NOMO-1 (cell line): ENCODE measurements at regions not wholly inside any gene's neighbourhood (a gene's known extent, or its start where the extent isn't known, plus 50 kb on each side); places are given as distances from the start of the nearest gene placed in this dataset.
"Not testable (repeated sequence)": the region's sequence is repeated elsewhere in the genome, so short reads cannot be mapped to it uniquely, and the experiment has no call there.

ENCODE experiments used
- DNase-seq, 2 experiments: peaks; one replicate each; lab custom pipeline; 2025; ENCODE audit not compliant: unreplicated experiment in 2 of 2; lab: John Stamatoyannopoulos, UW

DNA sequence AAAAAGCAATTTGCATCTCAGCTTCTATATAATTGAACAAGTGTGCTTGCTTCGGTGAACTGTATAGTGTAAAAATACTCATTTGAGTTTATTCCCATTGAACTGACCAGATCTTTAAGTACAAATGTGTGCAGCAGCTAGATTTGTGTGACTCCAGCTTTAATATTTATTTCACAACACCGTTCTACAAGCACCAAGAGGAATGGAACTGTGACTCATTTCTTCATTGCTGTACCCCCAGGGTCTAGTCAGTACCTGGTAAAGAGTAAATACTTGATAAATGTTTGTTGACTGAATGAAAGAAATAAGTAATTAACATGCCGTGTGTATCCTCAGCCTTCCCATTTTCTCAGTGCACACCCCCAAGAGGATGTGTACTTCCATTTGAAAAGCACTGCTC lies 464.8 kb downstream of the CBLN4 start:
- no peak for DNase-seq

DNA sequence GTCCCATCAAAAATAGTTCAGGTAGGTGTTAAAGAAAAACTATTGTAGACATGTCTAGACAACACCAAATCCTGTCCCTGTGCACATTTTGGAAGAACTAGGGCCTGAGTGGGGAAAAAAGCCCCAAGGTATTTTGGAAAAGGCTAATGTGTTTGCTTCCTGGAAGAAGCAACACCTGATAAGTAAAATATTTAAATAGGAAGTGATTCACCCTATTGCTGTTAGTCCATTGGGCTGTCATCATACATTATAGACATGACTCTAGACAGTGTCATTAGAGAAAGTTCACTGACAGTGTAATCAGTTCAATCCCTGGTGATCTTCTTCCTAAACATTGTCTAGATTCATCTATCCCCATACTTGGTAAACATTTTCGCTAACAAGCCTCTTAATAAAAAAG lies 465.3 kb downstream of the CBLN4 start:
- no peak for DNase-seq

DNA sequence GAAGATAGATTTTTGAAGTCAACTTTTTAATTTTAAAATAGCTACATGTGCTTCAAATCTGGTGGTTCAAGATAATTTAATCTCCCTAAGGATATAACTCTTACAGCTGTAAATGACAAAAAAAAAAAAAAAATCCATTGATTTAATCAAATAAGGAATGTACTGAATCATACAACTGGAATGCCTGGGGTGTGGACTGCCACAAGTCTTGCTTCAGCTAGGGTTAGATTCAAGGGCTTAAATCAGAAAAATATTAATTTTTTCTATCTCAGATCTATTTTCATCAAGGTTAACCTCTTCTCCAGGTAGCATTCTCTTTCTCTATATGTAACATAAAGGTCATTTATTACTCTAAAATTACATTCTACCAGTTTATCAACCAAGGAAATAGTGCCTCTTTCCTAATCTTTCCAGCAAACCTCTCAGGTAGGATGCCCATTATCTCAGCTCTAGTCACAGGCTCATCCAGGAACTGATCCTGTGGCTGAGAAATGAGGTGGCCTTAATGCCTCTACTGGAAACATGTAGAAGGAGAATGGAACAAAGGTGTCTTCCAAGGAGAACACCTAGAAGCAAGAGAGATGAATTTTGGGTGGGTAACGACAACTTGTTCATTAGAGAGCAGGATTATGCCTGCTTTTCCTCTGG lies 466.9 kb downstream of the CBLN4 start:
- no peak for DNase-seq

DNA sequence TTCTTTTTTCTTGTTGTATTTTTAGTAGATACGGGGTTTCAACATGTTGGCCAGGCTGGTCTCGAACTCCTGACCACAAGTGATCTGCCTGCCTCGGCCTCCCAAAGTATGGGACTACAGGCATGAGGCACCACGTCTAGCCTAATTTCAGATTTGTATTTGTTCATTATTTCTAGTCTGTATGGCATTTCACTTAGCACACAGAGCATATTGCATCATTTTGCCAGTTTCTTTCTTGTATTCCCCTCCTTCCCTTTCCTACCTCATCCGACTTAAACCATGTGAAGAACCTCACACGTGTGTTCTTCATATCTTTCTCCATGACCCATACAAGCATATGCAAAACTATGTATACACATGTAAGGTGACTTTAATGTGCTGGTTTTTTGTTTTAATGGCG lies 470.0 kb downstream of the CBLN4 start:
- no peak for DNase-seq

DNA sequence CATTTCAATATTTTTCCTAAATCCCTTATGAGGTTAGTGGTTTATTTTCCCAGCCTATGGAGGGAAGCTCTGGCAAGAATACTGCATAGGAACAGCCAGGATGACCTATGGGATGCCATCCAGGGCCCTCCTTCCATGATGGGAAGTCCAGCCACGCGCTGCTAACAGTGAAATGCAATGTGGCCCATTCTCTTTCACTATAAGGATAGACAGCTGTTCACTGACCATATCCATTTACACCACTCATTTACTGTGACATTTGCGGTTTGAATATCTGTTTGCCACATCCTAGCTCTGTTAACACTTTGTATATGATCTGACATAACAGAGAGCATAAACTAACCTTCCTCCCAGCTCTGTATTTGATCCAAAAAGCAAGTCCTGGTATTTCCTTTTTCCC lies 471.7 kb downstream of the CBLN4 start:
- no peak for DNase-seq

DNA sequence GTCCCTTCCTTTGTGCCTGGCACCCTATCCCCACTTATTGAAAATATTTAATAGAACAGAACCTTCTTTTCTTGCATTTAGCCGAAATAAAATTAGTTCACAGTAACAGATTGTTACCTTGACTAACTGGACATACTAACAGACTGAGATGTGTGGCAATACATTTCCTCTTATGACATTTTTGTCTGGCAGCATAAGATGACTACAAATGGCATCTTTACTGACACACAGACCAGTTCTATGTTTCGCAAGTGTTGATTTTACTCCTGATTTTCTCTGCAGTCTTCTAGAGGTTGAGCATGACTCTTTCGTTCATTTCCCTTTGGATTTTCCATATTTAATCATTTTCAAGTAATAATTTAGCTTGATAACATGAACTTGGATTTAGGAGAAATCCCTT lies 474.6 kb downstream of the CBLN4 start:
- DNase-seq, result no peak

DNA sequence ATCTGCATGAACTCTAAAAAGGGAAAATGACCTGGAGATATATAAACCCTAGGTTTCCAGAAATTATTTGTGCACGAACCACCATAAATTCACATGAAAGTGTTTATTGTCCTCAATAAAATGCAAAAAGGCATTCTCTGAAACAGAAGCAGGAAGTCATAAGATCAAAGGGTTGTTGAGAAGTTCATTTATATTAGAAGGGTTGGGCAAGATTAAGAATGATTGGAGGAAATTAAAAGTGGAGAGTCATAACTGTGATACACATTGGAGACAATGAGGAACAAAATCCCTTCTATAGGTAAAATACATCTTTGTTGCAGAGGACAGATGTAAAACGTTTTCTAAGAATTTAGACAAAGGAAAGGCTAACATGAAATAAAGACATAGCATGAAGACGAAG lies 476.8 kb downstream of the CBLN4 start:
- no peak for DNase-seq

DNA sequence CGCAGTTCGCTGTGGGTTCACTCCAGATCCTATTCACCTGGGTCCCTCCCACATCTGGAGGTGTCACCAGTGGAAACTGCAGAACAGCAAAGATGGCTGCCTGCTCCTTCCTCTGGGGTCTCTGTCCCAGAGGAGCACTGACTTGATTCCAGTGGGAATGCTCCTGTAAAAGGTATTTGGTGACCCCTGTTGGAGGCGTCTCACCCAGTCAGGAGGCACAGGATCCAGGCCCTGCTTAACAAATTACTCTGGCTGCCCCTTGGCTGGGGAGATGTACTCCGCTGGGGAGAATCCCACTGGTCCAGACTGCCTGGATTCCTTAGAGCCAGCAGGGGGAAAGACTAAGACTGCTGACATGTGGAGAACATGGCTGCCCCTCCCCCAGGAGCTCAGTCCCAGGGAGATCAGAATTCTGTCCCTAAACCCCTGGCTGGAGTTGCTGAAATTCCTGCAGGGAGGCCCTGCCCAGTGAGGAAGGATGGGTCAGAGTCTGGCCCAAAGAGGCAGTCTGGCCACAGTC lies 483.0 kb downstream of the CBLN4 start:
- DNase-seq, result no peak

DNA sequence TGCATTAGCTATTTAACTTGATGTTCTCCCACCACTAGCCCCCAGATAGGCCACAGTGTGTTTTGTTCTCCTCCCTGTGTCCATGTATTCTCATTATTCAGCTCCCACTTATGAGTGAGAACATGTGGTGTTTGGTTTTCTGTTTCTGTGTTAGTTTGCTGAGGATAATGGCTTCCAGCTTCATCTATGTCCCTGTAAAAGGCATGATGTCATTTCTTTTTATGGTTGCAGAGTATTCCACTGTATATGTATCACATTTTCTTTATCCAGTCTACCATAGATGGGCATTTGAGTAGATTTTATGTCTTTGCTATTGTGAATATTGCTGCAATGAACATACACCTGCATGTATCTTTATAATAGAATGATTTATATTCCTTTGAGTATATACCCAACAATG lies 487.7 kb downstream of the CBLN4 start:
- not testable (repeated sequence) for DNase-seq

DNA sequence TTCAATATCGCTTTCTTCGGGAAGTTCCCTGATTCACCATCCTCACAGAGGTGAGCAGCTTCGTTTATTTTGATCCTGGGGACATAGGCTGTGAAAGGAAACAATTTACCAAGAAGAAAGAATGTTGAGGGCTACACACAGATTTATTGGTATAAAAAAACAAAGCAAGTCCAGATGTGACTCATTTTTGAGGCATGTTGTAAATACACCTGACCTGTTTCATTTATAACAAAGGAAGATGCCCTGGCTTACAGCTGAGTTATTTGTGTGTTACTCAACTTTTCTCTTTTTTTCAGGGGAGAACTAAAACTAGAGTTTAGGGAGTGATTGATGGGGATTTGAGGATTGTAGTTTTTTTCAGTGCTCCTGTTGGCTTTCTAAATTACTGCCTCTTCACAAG lies 489.5 kb downstream of the CBLN4 start:
- no peak for DNase-seq

DNA sequence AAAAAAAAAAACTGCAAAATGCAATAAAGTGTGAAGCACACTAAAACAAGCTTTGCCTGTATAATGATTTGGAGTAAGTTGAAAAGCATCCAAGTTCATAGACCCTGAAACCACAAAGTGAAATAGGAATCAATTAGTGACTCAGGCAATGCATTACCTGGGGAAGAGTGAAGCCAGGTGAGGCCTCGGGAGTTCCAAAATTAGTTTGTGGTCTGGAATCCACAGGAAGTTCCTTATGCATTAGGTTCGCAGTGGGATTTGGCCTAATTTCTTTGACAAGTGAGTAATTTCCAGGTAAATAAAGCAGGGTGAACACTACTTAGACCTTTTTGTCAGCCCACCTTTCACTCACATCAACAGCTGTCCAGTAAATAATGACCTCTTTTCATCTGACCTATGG lies 490.8 kb downstream of the CBLN4 start:
- DNase-seq, result no peak

DNA sequence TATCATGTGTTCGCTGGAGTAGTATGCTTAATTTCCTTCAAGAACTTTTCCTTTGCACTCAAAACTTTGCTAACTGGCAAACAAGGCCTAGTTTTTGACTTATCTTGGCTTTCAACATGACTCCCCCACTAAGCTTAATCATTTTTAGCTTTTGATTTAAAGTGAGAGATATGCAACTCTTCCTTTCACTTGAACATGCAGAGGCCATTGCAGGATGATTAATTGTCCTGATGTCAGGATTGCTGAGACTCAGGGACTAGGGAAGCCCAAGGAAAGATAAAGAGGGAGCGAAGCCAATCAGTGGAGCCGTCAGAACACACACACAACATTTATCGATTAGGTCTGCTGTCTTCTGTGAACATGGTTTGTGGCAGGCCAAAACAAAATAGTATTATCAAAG lies 491.4 kb downstream of the CBLN4 start:
- no peak for DNase-seq

DNA sequence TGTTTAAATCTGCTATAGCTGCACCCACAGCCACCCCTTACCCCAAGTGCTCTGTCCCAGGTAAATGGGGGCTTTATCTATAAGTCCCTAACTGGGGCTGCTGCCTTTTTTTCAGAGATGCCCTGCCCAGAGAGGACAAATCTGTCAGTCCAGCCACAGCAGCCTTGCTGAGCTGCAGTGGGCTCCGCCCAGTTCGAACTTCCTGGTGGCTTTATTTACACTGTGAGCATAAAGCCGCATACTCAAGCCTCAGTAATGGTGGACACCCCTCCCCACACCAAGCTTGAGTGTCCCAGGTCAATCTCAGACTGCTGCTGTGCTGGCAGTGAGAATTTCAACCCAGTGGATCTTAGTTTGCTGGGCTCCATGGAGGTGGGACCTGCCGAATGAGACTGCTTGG lies 505.2 kb downstream of the CBLN4 start:
- DNase-seq, result no peak

DNA sequence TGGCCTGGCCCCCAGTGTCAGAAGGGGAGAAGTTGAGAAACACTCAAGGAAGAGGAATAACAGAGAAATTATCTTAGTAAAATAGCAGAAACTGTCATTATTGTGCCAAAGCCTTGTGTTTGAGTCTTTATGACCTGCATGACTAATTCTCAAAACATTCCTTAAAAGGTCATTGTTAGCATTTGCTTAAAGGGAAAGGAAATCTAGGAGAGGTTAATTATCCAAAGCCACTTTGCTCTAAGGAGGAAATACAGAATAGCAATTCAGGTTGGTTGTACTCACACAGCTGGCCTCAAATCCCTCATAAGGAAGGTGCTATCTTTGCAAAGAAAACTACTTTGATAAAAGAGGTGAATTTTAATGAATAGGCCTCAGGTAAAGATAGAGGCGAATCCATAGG lies 516.7 kb downstream of the CBLN4 start:
- no peak for DNase-seq

DNA sequence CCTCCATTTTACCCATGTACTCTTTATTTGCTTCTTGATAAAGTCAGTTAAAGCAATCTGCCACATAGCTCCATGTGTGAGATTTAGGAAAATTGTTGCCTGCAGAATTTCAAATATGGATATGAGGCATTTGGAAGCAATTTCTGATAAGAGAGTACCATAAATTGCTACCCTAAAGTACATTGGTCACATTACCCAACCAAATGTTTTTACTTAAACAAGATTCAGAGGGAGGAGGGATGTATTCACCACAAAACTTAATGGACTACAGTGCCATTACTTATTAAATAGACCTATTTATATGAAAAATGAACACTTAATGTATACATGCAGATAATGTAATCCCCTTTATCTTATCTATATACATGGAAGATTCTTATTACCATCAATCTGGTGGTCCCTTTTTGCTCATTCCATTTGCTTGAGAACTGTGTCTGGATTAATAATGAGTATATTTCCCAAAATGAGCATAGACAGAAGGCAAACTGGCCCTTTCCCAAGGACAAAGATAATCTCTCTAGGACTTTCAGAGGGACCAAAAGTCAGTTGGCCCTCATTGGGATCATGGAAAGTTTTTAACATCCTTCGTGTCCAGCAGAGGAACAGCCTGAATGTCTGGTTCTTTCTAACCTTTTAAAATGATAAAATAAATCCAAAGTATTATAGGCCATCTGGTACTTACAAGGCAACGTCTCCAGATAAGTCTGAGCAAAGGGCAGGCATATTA lies 526.4 kb downstream of the CBLN4 start:
- no peak for DNase-seq

DNA sequence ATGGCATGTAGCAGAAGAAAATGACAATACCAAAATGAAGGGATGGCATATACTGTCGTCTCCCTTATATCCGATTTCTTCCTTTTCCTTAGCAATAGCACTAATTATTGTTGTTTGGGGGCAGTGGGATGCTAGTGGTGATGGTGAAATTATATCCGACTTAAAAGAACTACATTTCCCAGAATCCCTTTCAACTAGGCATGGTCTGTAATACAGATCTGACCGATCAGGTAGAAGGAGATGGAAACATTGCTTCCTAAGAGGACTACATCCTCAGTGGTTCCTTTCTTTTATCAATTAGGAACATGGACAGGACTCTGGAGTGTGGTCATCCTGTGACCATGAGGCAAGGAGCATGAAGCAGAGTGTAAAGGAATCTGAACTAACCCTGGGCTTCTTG lies 532.6 kb downstream of the CBLN4 start:
- no peak for DNase-seq

DNA sequence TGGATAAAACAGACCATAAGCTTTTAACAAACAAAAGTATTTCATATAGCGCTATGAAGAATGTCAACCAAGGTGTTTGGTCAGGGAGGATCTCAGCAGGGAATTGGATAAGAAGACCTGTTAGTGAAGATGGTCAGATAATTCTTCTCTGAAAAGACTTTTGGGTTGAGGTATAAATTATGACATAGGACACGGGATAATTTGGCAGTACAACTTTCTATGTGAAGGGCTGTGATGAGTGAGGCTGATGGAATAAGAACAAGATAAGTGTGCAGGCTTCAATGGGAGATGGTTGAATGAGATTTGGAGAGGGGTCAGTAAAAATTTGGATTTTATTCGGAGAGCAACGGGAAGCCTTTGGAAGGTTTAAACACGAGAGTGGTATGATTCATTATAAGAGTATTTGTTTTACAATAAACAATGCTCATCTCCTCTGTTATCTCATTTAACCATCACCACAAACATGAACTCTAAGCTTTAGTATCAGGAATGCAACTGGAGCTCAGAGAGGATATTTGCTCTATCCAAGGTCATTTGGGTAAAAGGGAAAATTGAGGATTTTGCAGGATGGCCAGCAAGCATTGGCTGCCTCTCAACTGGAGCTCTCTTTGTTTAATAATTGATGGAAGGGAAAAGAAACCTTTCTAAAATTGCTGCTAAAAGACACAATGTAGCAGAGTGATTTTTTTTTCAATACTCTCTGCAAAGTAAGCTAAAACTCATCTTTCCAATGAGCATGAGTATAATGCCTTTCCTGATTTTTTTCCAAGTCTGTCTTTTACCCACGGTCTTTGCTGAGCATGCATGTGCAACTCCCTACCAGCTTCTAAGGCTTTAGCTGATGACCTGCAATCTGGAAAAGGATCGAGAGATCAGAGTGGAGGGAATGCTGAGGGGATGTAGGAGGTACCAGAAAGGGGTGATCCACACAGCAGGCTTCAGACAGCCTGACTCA lies 534.0 kb downstream of the CBLN4 start:
- no peak for DNase-seq

DNA sequence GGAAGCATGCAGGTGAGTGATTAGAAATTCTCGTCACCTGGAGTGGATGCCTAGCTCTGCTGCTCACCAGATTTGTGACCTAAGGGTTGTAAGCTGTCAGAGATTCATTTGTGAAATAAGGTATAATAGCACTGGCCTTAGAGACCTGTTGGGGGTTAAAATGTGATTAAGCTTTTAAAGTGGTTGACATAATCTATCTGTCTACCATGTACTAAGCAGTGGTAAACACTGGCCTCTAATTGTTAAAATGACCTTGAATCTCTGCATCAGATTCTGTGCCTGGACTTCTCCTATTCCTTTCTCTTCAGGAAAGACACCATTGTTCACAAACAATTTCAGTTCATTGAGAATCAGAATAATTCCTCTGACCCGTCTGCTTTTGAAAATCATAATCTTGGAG lies 536.2 kb downstream of the CBLN4 start:
- DNase-seq, result no peak

DNA sequence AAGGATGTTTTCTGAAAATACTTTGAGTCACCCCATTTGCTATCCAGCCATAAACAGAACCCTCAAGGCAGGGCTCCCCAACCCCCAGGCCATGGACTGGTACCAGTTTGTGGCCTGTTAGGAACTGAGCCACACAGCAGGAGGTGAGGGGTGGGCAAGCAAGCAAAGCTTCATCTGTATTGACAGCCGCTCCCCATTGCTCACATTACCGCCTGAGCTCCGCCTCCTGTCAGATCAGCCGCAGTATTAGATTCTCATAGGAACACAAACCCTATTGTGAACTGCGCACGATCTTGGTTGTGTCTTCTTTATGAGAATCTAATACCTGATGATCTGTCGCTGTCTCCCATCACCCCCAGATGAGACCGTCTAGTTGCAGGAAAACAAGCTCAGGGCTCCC lies 543.8 kb downstream of the CBLN4 start:
- no peak for DNase-seq

DNA sequence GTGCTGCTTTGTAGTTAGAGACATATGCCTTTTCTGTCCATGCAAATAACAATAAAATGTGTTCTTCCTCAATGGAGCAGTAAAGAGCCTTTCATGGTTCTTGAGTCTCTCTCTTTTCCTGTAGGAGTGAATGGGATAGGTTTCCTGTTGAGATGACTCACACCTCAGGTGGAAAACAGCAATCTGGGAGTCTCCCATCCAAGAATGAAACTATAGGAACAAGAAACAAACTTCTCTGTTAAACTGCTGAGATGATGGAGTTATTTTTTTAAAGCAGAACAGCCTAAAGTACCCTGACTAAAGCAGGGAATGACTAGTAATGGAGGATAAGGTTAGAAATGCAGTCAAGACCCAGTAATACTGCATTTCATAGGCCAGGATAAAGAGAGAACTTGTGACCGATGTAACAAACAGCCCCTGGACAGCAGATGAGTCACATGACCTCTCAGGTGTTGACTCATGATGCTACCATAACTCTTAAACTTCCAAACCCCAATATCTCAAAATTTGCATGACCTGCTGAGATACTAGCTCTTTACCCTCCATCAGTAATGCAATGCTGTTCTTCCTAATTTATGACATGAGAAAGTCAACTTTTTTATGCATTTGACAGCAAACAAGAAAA lies 548.9 kb downstream of the CBLN4 start:
- no peak for DNase-seq

DNA sequence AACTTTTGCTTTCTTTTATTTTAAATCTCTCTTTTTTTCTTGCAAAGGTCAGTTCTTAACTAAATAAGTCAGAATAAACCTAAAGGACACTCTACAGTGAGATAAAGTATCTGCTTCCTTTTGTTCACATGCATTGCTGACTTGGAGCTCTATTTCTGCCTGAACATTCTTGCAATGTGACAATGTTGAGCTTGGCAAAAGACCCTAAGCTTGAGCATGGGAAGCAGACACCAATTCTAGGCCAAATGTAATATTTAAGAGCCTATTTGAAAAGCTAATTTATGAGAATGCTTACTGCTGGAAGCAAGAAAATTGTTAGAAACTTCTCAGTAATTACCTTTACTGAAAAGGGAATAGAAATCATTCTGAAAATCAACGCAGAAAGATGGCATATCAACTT lies 556.2 kb downstream of the CBLN4 start:
- no peak for DNase-seq
